Lung (tissue), 11 donors: ENCODE measurements at regions not wholly inside any gene's neighbourhood (a gene's known extent, or its start where the extent isn't known, plus 50 kb on each side); places are given as distances from the start of the nearest gene placed in this dataset.

ENCODE experiments used
- ATAC-seq: fragments of 200-7000 bp; cut with Tn5 transposase; one replicate; pipeline ENCODE4 v1.9.1; 2020; ENCODE audit warnings: moderate number of reproducible peaks; ENCODE audit not compliant: insufficient read depth, low FRiP score
- DNase-seq, 3 donors: peaks; one replicate each; pipeline ENCODE4 v3.0.0-alpha.2; 2013 to 2017
- H3K27ac ChIP-seq, 2 donors: one replicate each; pipeline ENCODE4 v1.5.1; 2013; ENCODE audit warnings: mild to moderate bottlenecking in 2 of 2, moderate library complexity in 2 of 2, control low read depth in 1 of 2, inconsistent platforms in 1 of 2, low read depth in 1 of 2, low read length in 1 of 2
- H3K27me3 ChIP-seq, 3 donors: one replicate each; pipeline ENCODE4 v1.5.1; 2013; ENCODE audit warnings: low read length in 2 of 3; ENCODE audit not compliant: control insufficient read depth in 3 of 3, insufficient read depth in 3 of 3
- H3K36me3 ChIP-seq, 4 donors: one replicate each; pipeline ENCODE4 v1.5.1; 2013; ENCODE audit warnings: low read length in 4 of 4, mild to moderate bottlenecking in 1 of 4, moderate library complexity in 1 of 4; ENCODE audit not compliant: control insufficient read depth in 4 of 4, insufficient read depth in 4 of 4
- H3K4me1 ChIP-seq, 5 donors: one replicate each; pipeline ENCODE4 v1.5.1; 2013; ENCODE audit warnings: low read length in 5 of 5, mild to moderate bottlenecking in 2 of 5, moderate library complexity in 1 of 5; ENCODE audit not compliant: control insufficient read depth in 5 of 5, insufficient read depth in 5 of 5
- H3K4me3 ChIP-seq: one replicate; pipeline ENCODE4 v1.5.1; 2013; ENCODE audit warnings: mild to moderate bottlenecking, control low read depth, moderate library complexity
- H3K9ac ChIP-seq, 2 donors: one replicate each; pipeline ENCODE4 v1.5.1; 2013; ENCODE audit warnings: low read length in 2 of 2, control low read depth in 1 of 2; ENCODE audit not compliant: insufficient read depth in 1 of 2
- H3K9me3 ChIP-seq, 4 donors: one replicate each; pipeline ENCODE4 v1.5.1; 2013; ENCODE audit warnings: low read length in 3 of 4, mild to moderate bottlenecking in 1 of 4, moderate library complexity in 1 of 4; ENCODE audit not compliant: control insufficient read depth in 4 of 4, insufficient read depth in 3 of 4
- CTCF ChIP-seq: IDR thresholded peaks from 2 replicates; pipeline ENCODE4 v1.5.1; 2012; ENCODE audit warnings: mild to moderate bottlenecking; ENCODE audit errors: control extremely low read depth, extremely low read depth
- WGBS, 2 donors: extraction: QIAGEN DNeasy Blood & Tissue Kit; methylation state at CpG; one replicate each; pipeline ENCODE4 v1.1.7; 2013; 5-methylcytosine and 5-hydroxymethylcytosine counted together
- donor health status: control.
- donor health status: control.
- donor health status: Bipolar disorder and iron deficiency.
- donor health status: healthy.
- donor health status: DM: yes; HTN: yes; CAD: no.

DNA sequence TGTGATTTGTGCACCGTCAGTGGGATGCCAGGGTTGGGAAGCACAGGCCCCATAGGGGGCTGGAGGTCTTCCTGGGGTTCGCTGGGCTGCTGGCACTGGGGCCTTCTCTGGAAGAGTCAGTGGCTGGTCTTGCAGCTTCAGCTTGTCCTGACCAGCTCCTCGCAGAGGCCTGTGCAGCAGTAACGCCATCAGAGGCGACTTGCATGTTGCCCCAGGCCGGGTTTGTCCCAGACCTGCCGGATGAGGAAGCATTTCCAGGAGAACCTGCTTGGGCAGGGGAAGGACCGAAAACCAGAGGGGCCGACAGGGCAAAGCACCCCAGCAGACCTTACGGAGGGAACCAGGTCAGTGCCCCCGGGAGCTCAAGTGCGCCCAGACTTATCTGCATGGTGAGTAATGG, 54.7 kb upstream of the IRX2 start:
- DNase-seq, result no peak

DNA sequence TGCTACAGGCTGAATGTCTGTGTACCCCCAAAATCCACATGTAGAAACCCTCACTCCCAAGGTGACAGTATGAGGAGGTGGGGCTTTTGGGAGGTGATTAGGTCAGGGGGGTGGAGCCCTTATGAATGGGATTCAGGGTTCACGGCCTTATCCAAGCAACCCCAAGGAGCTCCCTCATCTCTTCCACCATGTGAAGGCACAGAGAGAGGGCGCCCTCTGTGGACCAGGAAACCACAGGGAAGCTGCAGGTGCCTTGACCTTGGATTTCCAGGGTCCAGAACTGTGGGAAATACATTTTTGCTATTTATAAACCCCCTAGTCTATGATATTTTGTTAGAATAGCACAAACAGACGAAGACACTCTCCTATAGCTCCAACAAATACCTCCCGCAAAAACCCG, 53.6 kb upstream of the IRX2 start:
- DNase-seq, result peak in 1 of 3 donors; percentile 22
- WGBS, 2 donors, result 56 to 59% methylated on average over 5 of the region's 5 CpGs

More for the DNA sequence above, 54.7 kb upstream of the IRX2 start:
- H3K36me3 ChIP-seq, result no peaks in the 10 kb centered on the region
- no peak overlapping the region for H3K27ac ChIP-seq
- WGBS, 2 donors, result 78 to 81% methylated on average over 12 of the region's 12 CpGs
- no peak for TF ChIP-seq CTCF
- H3K9ac ChIP-seq, result no peak overlapping the region
- ATAC-seq, result no peak
- no peak overlapping the region for H3K4me3 ChIP-seq
- peaks cover 0 to 4% (median 0%) of the 10 kb centered on the region in 5 donors for H3K4me1 ChIP-seq
- H3K27me3 ChIP-seq, result no peaks in the 10 kb centered on the region
- H3K9me3 ChIP-seq, result peaks cover 0 to 2% (median 0%) of the 10 kb centered on the region in 4 donors

GRCh38 chr5:2803751-2804150, 52.3 kb upstream of the IRX2 start:
- no peak overlapping the region for H3K9ac ChIP-seq
- no peak for TF ChIP-seq CTCF
- H3K27ac ChIP-seq, result peak overlapping the region in 1 of 2 donors; percentile 83
- ATAC-seq, result no peak
- 68 to 80% methylated on average over 2 of the region's 2 CpGs for WGBS, 2 donors
- no peaks in the 10 kb centered on the region for H3K36me3 ChIP-seq
- H3K27me3 ChIP-seq, result peaks cover 0 to 2% (median 0%) of the 10 kb centered on the region in 3 donors
- DNase-seq, result no peak
- peaks cover 0 to 10% (median 0%) of the 10 kb centered on the region in 5 donors for H3K4me1 ChIP-seq
- H3K4me3 ChIP-seq, result no peak overlapping the region
- peaks cover 0 to 2% (median 0%) of the 10 kb centered on the region in 4 donors for H3K9me3 ChIP-seq

More for the DNA sequence above, 53.6 kb upstream of the IRX2 start:
- H3K4me3 ChIP-seq, result no peak overlapping the region
- ATAC-seq, result no peak
- peaks cover 0 to 10% (median 0%) of the 10 kb centered on the region in 5 donors for H3K4me1 ChIP-seq
- TF ChIP-seq CTCF, result peak; percentile 15
- H3K9me3 ChIP-seq, result peaks cover 0 to 2% (median 0%) of the 10 kb centered on the region in 4 donors
- no peaks in the 10 kb centered on the region for H3K36me3 ChIP-seq
- no peak overlapping the region for H3K27ac ChIP-seq
- H3K27me3 ChIP-seq, result peaks cover 0 to 2% (median 0%) of the 10 kb centered on the region in 3 donors
- H3K9ac ChIP-seq, result no peak overlapping the region
